ENCODE measurements at regions not wholly inside any gene's neighbourhood (a gene's known extent, or its start where the extent isn't known, plus 50 kb on each side); places are given as distances from the start of the nearest gene placed in this dataset.

DNA sequence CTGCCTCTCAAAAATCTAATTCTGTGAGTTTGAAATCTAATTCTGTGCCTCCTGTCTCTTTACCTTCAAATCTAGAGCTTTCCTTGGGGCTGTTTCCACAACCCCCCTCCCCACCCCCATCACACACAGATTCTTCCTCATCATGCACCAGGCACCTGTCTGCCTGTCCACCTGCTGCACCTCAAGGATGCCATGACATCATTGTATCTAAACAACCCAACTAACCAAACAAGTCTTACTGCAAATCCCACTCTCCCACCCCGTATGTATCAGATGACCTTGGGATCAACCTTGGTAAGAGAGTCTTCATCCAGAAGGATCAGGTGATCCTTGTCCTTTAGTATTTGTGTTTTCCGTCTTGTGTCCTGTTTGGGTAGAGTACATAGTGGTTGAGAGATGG, 102.7 kb upstream of the SIM2 start:
- TF ChIP-seq USF2 (CRISPR knock-in tag; IDR thresholded peaks at IDR 0.05), result no peak
- TF ChIP-seq SOX15 (CRISPR knock-in tag; IDR thresholded peaks at IDR 0.05), result no peak
- TF ChIP-seq SMAD3 (CRISPR knock-in tag; IDR thresholded peaks at IDR 0.05; ENCODE audit: borderline replicate concordance), result no peak
- TF ChIP-seq, protein P1, sequence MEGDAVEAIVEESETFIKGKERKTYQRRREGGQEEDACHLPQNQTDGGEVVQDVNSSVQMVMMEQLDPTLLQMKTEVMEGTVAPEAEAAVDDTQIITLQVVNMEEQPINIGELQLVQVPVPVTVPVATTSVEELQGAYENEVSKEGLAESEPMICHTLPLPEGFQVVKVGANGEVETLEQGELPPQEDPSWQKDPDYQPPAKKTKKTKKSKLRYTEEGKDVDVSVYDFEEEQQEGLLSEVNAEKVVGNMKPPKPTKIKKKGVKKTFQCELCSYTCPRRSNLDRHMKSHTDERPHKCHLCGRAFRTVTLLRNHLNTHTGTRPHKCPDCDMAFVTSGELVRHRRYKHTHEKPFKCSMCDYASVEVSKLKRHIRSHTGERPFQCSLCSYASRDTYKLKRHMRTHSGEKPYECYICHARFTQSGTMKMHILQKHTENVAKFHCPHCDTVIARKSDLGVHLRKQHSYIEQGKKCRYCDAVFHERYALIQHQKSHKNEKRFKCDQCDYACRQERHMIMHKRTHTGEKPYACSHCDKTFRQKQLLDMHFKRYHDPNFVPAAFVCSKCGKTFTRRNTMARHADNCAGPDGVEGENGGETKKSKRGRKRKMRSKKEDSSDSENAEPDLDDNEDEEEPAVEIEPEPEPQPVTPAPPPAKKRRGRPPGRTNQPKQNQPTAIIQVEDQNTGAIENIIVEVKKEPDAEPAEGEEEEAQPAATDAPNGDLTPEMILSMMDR (IDR thresholded peaks at IDR 0.05), result no peak
- no peak for TF ChIP-seq ARID4B (CRISPR knock-in tag; IDR thresholded peaks at IDR 0.05; ENCODE audit: borderline replicate concordance)
- TF ChIP-seq ESRRA (CRISPR knock-in tag; IDR thresholded peaks at IDR 0.05; ENCODE audit: borderline replicate concordance), result no peak
- no peak for TF ChIP-seq ATF3 (CRISPR knock-in tag; conservative IDR thresholded peaks at IDR 0.05)
- TF ChIP-seq TP53 (CRISPR knock-in tag; IDR thresholded peaks at IDR 0.05), result no peak
- no peak for TF ChIP-seq MYBL2 (CRISPR knock-in tag; IDR thresholded peaks at IDR 0.05)
- no peak for TF ChIP-seq JUN (CRISPR knock-in tag; IDR thresholded peaks at IDR 0.05)
- no peak for TF ChIP-seq NR2C2 (CRISPR knock-in tag; IDR thresholded peaks at IDR 0.05)
- TF ChIP-seq ZNF263 (CRISPR knock-in tag; IDR thresholded peaks at IDR 0.05; ENCODE audit: low read depth), result no peak

Data from WTC11 (cell line).